Right atrium auricular region (tissue), 2 donors: ENCODE measurements at regions not wholly inside any gene's neighbourhood (a gene's known extent, or its start where the extent isn't known, plus 50 kb on each side); places are given as distances from the start of the nearest gene placed in this dataset.

Source experiments
- DNase-seq: peaks from one replicate; pipeline ENCODE4 v3.0.0-alpha.2; 2019; ENCODE audit warnings: low spot score
- H3K27ac ChIP-seq, 2 donors: fragments of 200-600 bp; sonication (generic); 1 replicate in 1 of 2; 2 replicates in 1 of 2; pipeline ENCODE4 v1.5.1; 2016 to 2019
- H3K27me3 ChIP-seq, 2 donors: fragments of 200-600 bp; sonication (generic); one replicate each; pipeline versions ENCODE4 v1.5.1 to v1.6.0; 2017 to 2019
- H3K36me3 ChIP-seq: fragments of 200-600 bp; sonication (generic); one replicate; pipeline ENCODE4 v1.5.1; 2016
- H3K4me1 ChIP-seq, 2 donors: fragments of 200-600 bp; sonication (generic); one replicate each; pipeline versions ENCODE4 v1.5.1 to v1.6.0; 2017 to 2019
- H3K4me3 ChIP-seq, 2 donors: fragments of 200-600 bp; sonication (generic); 1 replicate in 1 of 2; 2 replicates in 1 of 2; pipeline ENCODE4 v1.5.1; 2017 to 2019; ENCODE audit warnings: mild to moderate bottlenecking in 1 of 2, moderate library complexity in 1 of 2
- H3K9me3 ChIP-seq, 2 donors: fragments of 200-600 bp; sonication (generic); one replicate each; pipeline ENCODE4 v1.5.1; 2019
- TF ChIP-seq, protein P1 (sequence below), 2 donors: fragments of 200-600 bp; sonication (generic); IDR thresholded peaks; one replicate each; pipeline ENCODE4 v1.5.1; 2019; ENCODE audit warnings: antibody characterized with exemption in 2 of 2

DNA sequence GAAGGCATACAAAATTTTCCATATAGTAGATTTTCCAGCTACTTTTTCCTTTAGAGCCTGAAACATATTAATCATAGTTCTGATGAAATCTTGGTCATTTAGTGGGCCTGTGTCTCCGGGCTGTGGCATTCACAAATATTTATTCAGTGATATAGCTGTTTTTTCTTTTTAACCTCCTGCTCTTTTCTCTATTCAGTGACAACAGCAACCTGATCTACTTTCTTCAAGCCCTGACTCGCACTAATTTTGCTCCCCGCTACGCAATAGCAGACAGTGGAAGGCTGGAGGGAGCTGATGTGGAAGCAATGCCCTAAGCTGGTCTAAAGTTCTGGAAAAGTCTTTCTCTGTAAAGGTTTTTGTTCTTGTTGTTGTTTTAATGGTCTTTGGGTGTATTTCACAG, 289.7 kb downstream of the SLITRK6 start:
- DNase-seq, result no peak
- Histone ChIP-seq H3K9me3 (no peaks in the 10 kb centered on the region), H3K27ac (no peak overlapping the region), H3K36me3 (no peaks in the 10 kb centered on the region), H3K27me3 (no peaks in the 10 kb centered on the region), H3K4me3 (no peak overlapping the region), H3K4me1 (no peaks in the 10 kb centered on the region)
- TF ChIP-seq, protein P1, sequence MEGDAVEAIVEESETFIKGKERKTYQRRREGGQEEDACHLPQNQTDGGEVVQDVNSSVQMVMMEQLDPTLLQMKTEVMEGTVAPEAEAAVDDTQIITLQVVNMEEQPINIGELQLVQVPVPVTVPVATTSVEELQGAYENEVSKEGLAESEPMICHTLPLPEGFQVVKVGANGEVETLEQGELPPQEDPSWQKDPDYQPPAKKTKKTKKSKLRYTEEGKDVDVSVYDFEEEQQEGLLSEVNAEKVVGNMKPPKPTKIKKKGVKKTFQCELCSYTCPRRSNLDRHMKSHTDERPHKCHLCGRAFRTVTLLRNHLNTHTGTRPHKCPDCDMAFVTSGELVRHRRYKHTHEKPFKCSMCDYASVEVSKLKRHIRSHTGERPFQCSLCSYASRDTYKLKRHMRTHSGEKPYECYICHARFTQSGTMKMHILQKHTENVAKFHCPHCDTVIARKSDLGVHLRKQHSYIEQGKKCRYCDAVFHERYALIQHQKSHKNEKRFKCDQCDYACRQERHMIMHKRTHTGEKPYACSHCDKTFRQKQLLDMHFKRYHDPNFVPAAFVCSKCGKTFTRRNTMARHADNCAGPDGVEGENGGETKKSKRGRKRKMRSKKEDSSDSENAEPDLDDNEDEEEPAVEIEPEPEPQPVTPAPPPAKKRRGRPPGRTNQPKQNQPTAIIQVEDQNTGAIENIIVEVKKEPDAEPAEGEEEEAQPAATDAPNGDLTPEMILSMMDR (IDR thresholded peaks at IDR 0.05), result no peak

DNA sequence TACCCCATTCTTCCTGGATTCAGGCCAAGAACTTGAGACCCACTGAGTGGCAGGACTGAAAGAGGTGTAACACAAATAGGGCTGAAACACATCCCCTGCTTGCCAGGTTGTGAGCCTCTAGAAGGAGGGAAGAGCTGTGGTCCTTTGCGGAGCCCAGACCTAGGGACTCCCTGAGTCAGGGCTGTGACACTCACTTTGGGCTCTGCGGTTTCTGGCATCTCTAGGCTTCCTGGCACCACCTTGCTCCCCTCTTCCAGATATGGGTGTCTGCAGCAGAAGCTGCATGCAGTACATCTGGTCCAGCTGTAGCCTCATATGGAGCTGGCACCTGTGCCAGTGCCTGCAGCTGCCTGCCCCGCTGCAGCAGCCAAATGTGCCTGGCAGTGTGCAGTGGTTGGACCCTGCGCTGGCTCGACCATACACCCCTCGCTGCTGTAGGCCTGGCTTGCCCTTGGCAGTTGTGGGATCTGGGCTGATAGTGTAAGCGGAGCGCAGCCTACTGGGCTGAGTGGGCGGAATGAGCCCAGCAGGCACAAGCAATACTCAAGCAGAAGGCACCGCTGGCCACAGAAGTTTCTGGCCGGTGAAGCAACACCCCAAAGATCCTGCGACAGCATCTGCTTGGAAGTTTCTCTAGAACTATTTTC, 290.4 kb downstream of the SLITRK6 start:
- no peaks in the 10 kb centered on the region for H3K4me1 ChIP-seq
- no peak for DNase-seq
- no peak overlapping the region for H3K4me3 ChIP-seq

DNA sequence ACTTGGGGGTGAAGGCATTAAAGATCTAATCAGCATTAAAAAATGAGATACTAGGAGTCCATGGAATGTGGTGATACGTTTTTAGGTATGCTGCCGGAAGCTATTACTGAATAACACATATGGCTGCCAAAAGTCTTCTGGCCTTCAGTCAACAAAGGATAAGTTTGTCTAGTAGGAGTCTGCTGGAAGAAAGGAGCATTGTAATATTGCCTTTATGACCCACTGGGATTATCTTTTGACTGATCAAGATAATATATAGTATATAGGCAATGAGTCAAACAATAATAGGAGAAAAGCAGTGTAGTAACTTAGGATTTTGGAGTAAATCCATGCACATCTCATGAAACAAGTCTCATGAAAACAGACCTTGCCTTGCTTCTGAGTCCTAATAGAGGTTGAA, 295.4 kb downstream of the SLITRK6 start:
- Histone ChIP-seq H3K36me3 (no peaks in the 10 kb centered on the region), H3K27ac (no peak overlapping the region), H3K4me1 (no peaks in the 10 kb centered on the region), H3K4me3 (no peak overlapping the region), H3K27me3 (no peaks in the 10 kb centered on the region), H3K9me3 (no peaks in the 10 kb centered on the region)
- TF ChIP-seq, protein P1 (IDR thresholded peaks at IDR 0.05), result no peak
- DNase-seq, result no peak

More for the DNA sequence above, 290.4 kb downstream of the SLITRK6 start:
- Histone ChIP-seq H3K27me3 (no peaks in the 10 kb centered on the region), H3K27ac (no peak overlapping the region), H3K9me3 (no peaks in the 10 kb centered on the region), H3K36me3 (no peaks in the 10 kb centered on the region)
- TF ChIP-seq, protein P1 (IDR thresholded peaks at IDR 0.05), result no peak

DNA sequence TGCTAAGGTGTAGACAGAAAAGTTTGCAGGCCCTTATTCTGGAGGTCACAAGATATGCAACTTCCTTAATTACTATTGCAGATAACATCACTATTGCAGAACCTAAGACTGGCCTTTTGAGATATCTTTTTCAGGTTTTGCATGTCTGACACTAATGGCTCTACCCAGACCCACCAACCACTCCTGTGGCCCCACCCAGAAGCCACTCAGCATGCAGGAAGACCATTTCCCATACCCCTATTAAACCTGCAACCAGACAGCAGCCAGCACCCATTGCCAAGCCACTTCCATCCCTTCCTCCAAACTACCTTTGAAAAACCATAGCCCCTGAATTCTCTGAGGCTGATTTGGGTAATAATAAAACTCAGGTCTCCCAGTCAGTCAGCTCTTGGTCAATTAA, 297.6 kb downstream of the SLITRK6 start:
- TF ChIP-seq, protein P1 (IDR thresholded peaks at IDR 0.05), result no peak
- no peak for DNase-seq
- no peak overlapping the region for H3K4me3 ChIP-seq
- no peaks in the 10 kb centered on the region for H3K4me1 ChIP-seq
- H3K27me3 ChIP-seq, result no peaks in the 10 kb centered on the region
- no peak overlapping the region for H3K27ac ChIP-seq
- H3K36me3 ChIP-seq, result no peaks in the 10 kb centered on the region
- H3K9me3 ChIP-seq, result no peaks in the 10 kb centered on the region

DNA sequence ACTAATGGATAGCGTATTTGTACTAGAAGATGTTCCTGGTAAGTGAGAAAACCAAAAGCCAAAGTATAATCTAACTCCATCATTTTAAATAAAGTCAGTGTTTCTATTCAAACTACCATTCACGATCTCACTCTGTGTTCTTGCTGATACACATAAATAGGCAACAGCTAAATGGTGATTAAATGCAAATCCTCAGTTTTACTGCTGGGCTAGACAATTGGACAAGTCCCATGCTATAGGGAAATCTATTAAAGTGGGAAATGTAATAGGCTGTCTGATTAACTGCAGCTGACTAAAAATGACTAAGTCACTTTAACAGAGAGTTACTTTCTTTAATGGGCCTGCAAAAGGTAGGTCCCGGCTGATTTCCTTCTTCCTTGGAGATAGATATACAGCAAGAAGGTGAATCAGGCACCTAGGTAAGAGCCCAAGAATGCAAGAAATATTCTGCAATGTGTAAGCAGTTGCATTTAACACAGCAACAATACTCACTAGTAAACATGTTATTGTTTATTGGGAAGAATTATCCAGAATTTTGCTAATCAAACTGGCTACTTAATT, 298.4 kb downstream of the SLITRK6 start:
- Histone ChIP-seq H3K27me3 (no peaks in the 10 kb centered on the region), H3K9me3 (no peaks in the 10 kb centered on the region), H3K4me1 (no peaks in the 10 kb centered on the region), H3K27ac (no peak overlapping the region), H3K36me3 (no peaks in the 10 kb centered on the region), H3K4me3 (no peak overlapping the region)
- DNase-seq, result no peak
- TF ChIP-seq, protein P1 (IDR thresholded peaks at IDR 0.05), result no peak

DNA sequence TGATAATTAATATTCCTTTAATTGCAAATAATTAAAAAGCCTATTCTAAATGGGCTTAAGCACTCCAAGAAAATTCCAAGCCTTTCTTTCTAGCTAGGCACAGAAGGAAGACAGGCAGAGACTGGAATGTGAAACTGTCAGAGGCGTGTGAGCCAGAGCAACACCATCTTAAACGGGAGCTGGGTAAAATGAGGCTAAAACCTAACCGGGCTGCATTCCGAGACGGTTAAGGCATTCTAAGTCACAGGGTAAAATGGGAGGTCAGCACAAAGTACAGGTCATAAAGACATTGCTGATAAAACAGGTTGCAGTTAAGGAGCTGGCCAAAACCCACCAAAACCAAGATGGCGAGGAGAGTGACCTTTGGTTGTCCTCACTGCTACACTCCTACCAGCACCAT, 300.4 kb downstream of the SLITRK6 start:
- DNase-seq, result no peak
- no peaks in the 10 kb centered on the region for H3K4me1 ChIP-seq
- H3K27me3 ChIP-seq, result no peaks in the 10 kb centered on the region
- H3K36me3 ChIP-seq, result no peaks in the 10 kb centered on the region
- TF ChIP-seq, protein P1 (IDR thresholded peaks at IDR 0.05), result no peak
- no peak overlapping the region for H3K27ac ChIP-seq
- H3K4me3 ChIP-seq, result no peak overlapping the region
- H3K9me3 ChIP-seq, result peaks cover 0 to 4% of the 10 kb centered on the region in 2 donors
